GM19455 (cell line): ENCODE measurements at regions not wholly inside any gene's neighbourhood (a gene's known extent, or its start where the extent isn't known, plus 50 kb on each side); places are given as distances from the start of the nearest gene placed in this dataset.
"Not testable (repeated sequence)": the region's sequence is repeated elsewhere in the genome, so short reads cannot be mapped to it uniquely, and the experiment has no call there.

Experiments
- ATAC-seq: cut with Tn5 transposase; IDR thresholded peaks from one replicate; pipeline ENCODE4 v1.9.1; 2021; ENCODE audit not compliant: unreplicated experiment

GRCh38 chr6:76790045-76790796 is 673.1 kb downstream of the HTR1B start:
- no peak for ATAC-seq

- no peak for ATAC-seq
These were observed 673.7 kb downstream of the HTR1B start for GRCh38 chr6:76789580-76789979.

GRCh38 chr6:76788155-76788554 is 675.1 kb downstream of the HTR1B start:
- no peak for ATAC-seq

- ATAC-seq, result no peak
These were observed 684.2 kb downstream of the HTR1B start for GRCh38 chr6:76779068-76779467.

GRCh38 chr6:76776876-76777275 is 686.4 kb downstream of the HTR1B start:
- ATAC-seq, result no peak

GRCh38 chr6:76774781-76775384 is 688.4 kb downstream of the HTR1B start:
- no peak for ATAC-seq

- no peak for ATAC-seq
These were observed 690.3 kb downstream of the HTR1B start for GRCh38 chr6:76772951-76773350.

- no peak for ATAC-seq
These were observed 692.1 kb downstream of the HTR1B start for GRCh38 chr6:76771059-76771634.

GRCh38 chr6:76770281-76770680 is 693.0 kb downstream of the HTR1B start:
- no peak for ATAC-seq

GRCh38 chr6:76768556-76768955 is 694.7 kb downstream of the HTR1B start:
- ATAC-seq, result no peak

GRCh38 chr6:76764057-76764456 is 691.6 kb upstream of the IMPG1 start:
- ATAC-seq, result no peak

- no peak for ATAC-seq
These were observed 680.4 kb upstream of the IMPG1 start for GRCh38 chr6:76752841-76753240.

GRCh38 chr6:76745388-76745787 is 672.9 kb upstream of the IMPG1 start:
- not testable (repeated sequence) for ATAC-seq

GRCh38 chr6:76744151-76744720 is 671.8 kb upstream of the IMPG1 start:
- ATAC-seq, result not testable (repeated sequence)

- no peak for ATAC-seq
These were observed 670.5 kb upstream of the IMPG1 start for GRCh38 chr6:76742919-76743318.

- no peak for ATAC-seq
These were observed 647.0 kb upstream of the IMPG1 start for GRCh38 chr6:76719449-76719848.

GRCh38 chr6:76708641-76709331 is 636.3 kb upstream of the IMPG1 start:
- ATAC-seq, result no peak

GRCh38 chr6:76707630-76708029 is 635.2 kb upstream of the IMPG1 start:
- no peak for ATAC-seq

GRCh38 chr6:76706631-76707030 is 634.2 kb upstream of the IMPG1 start:
- ATAC-seq, result no peak

- no peak for ATAC-seq
These were observed 633.6 kb upstream of the IMPG1 start for GRCh38 chr6:76706086-76706485.

- ATAC-seq, result no peak
These were observed 631.3 kb upstream of the IMPG1 start for GRCh38 chr6:76703786-76704185.
